ENCODE measurements at regions not wholly inside any gene's neighbourhood (a gene's known extent, or its start where the extent isn't known, plus 50 kb on each side); places are given as distances from the start of the nearest gene placed in this dataset.

DNA sequence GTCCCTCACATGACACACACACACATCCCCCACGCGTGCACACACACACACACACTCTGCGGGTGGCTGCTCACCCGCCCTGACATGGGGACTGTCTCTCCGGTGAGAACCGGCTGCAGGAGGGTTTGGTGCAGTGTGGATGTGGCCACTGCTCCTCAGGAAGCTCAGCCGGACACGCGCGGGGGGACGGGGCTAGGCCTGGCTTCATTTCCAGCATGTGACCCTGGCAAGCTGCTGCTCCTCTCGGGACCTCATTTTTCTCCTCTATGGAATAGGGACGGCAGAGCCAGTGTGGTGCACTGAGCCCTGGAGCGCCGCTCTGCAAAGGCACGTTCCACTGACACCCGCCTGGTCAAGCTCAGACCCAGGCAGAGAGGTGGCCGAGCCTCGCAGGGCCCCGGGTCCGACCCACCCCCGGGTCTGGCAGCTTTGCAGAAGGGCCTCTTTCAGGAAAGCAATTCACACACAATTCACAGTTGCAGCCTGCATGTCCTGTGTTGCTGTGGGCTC, 56.8 kb upstream of the SLCO4A1 start:
- Mint-ChIP-seq H3K36me3 (ENCODE audit: low read depth) (no peaks in the 10 kb centered on the region), H3K27ac (no peak overlapping the region), H3K4me1 (peaks cover 14% of the 10 kb centered on the region), H3K4me3 (no peak overlapping the region), H3K27me3 (ENCODE audit: low read depth) (peaks cover 42% of the 10 kb centered on the region), H3K9me3 (no peaks in the 10 kb centered on the region)
- TF ChIP-seq, protein P1, sequence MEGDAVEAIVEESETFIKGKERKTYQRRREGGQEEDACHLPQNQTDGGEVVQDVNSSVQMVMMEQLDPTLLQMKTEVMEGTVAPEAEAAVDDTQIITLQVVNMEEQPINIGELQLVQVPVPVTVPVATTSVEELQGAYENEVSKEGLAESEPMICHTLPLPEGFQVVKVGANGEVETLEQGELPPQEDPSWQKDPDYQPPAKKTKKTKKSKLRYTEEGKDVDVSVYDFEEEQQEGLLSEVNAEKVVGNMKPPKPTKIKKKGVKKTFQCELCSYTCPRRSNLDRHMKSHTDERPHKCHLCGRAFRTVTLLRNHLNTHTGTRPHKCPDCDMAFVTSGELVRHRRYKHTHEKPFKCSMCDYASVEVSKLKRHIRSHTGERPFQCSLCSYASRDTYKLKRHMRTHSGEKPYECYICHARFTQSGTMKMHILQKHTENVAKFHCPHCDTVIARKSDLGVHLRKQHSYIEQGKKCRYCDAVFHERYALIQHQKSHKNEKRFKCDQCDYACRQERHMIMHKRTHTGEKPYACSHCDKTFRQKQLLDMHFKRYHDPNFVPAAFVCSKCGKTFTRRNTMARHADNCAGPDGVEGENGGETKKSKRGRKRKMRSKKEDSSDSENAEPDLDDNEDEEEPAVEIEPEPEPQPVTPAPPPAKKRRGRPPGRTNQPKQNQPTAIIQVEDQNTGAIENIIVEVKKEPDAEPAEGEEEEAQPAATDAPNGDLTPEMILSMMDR (IDR thresholded peaks at IDR 0.05; ENCODE audit: unreplicated experiment in 3 of 3): no peak

DNA sequence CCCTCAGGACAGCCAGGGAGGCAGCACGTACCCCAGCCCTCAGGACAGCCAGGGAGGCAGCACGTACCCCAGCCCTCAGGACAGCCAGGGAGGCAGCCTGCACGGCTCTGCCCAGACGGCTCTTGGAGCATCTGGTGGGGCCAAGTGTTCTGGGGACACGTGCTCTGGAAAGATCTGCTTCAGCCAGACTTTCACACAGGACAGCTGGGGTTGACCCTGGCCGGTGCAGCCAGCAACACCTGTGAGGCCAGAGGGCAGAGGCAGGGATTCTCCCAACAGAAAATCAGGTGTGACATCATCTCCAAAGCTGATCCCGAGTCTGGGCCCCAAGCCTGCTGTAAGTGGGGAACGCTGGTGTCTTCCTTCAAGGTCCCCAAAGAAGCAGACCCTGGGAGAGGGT, 55.5 kb upstream of the SLCO4A1 start:
- TF ChIP-seq, protein P1 (IDR thresholded peaks at IDR 0.05; ENCODE audit: unreplicated experiment in 3 of 3): no peak
- H3K27ac Mint-ChIP-seq: no peak overlapping the region
- no peaks in the 10 kb centered on the region for H3K36me3 Mint-ChIP-seq (ENCODE audit: low read depth)
- no peaks in the 10 kb centered on the region for H3K9me3 Mint-ChIP-seq
- peaks cover 42% of the 10 kb centered on the region for H3K27me3 Mint-ChIP-seq (ENCODE audit: low read depth)
- H3K4me1 Mint-ChIP-seq: peaks cover 14% of the 10 kb centered on the region
- no peak overlapping the region for H3K4me3 Mint-ChIP-seq

DNA sequence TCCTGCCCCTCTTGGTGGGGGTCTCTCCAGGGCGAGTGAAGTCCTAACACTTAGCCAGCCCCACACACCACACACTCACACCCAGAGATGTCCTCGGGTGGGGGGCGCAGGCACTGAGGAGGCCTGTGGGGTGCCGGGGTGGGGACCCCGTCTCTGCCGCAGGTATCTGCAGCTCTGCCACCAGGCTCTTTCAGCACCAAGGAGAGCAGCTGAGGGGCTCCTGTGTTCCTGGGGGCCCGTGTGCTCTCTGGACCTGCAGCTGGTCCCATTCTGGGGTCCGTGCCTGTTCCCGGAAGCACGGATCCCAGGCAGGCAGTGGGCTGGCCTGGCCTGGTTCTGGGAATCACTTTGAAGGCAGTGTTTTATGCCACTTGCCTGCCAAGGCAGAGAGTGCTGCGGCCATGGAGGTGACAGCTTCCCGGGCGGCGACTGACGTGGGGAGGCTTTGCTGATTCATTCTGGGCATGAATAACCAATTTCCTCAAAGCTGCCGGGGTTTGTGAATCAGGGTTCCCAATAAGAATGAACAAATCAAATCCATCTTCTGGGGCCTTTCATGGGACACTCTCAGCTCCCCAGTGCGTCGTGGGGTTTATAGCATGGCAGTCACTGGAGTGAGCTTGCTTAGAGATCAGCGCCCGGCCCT, 54.4 kb upstream of the SLCO4A1 start:
- Mint-ChIP-seq H3K4me1 (peaks cover 12% of the 10 kb centered on the region), H3K9me3 (no peaks in the 10 kb centered on the region), H3K27me3 (ENCODE audit: low read depth) (peaks cover 44% of the 10 kb centered on the region), H3K27ac (no peak overlapping the region), H3K36me3 (ENCODE audit: low read depth) (peaks cover 4% of the 10 kb centered on the region), H3K4me3 (no peak overlapping the region)
- TF ChIP-seq, protein P1 (IDR thresholded peaks at IDR 0.05; ENCODE audit: unreplicated experiment in 3 of 3): no peak

DNA sequence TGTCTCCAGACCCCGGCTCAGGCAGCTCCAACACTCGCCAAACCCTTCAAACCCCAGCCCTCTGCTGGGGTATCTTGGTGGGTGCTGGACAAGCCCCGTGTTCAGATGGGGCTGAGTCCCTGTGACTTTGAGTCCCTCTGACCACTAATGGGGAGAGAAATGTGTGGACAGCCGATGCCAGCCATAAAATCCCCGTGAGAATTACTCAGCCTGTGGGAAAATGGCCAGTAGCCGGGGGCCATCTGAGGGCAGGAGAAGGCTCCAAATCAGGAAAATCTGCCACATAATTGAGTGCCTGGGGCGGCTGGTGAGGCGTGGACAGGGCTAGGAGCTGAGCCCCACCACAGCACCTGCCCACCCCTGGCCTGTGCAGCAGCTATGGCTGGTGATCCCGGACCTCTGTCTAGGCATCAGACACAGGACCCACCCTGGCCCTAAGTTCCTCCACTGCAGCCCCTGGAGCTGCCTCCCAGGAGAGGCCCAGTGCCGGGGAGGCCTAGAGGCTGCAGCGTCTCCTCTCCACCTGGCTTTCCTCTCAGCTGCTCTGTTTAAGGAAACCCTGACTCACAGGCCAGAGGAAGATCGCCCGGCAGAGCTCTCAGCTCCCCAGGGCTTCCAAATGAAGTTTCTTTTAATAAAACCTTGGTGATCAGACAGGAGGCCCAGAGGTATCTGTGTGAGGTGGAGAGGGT, 53.7 kb upstream of the SLCO4A1 start:
- Mint-ChIP-seq H3K36me3 (ENCODE audit: low read depth) (peaks cover 4% of the 10 kb centered on the region), H3K9me3 (no peaks in the 10 kb centered on the region), H3K4me3 (no peak overlapping the region), H3K27me3 (ENCODE audit: low read depth) (peaks cover 41% of the 10 kb centered on the region), H3K4me1 (peaks cover 6% of the 10 kb centered on the region), H3K27ac (no peak overlapping the region)
- TF ChIP-seq, protein P1 (IDR thresholded peaks at IDR 0.05; ENCODE audit: unreplicated experiment in 3 of 3): no peak

DNA sequence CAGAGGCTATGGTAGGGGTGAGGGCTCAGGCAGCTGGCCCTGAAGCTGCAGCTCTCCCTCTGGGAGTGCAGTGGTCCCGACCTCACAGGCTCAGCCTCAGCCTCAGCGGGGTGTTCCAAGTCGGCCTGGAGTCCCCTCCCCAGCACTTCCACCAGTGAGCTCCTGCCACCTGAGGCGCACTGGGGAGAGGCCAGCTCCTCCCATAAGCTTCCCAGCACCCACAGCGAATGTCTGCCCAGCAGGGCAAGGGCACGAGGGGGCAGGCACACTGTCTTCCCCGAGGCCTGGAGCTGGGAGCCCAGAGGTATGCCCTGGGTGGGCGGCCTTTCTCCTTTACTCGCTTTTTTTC, 53.2 kb upstream of the SLCO4A1 start:
- Mint-ChIP-seq H3K4me3 (no peak overlapping the region), H3K27me3 (ENCODE audit: low read depth) (peaks cover 44% of the 10 kb centered on the region), H3K27ac (no peak overlapping the region), H3K36me3 (ENCODE audit: low read depth) (peaks cover 4% of the 10 kb centered on the region), H3K4me1 (peaks cover 6% of the 10 kb centered on the region), H3K9me3 (no peaks in the 10 kb centered on the region)
- TF ChIP-seq, protein P1 (IDR thresholded peaks at IDR 0.05; ENCODE audit: unreplicated experiment in 3 of 3): no peak

DNA sequence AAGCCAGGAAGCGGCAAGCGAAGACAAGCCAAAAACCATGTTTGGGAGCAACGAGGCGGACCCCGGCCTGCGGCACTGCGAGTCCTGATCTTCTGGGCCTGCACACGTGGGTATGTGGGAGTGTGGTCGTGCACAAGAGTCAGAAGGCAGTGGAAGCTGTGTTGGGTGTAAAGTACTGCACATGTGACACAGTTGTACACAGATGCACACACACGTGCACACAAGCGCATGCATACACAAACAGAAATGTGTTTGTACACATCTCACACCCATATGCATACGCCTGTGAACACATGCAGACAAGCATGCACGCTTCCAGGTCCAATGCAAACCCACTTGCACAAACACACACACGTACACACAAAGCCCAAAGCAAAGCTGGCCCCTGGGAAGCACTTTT, 52.6 kb upstream of the SLCO4A1 start:
- no peak overlapping the region for H3K27ac Mint-ChIP-seq
- H3K27me3 Mint-ChIP-seq (ENCODE audit: low read depth): peaks cover 41% of the 10 kb centered on the region
- H3K4me1 Mint-ChIP-seq: peaks cover 6% of the 10 kb centered on the region
- TF ChIP-seq, protein P1 (IDR thresholded peaks at IDR 0.05; ENCODE audit: unreplicated experiment in 3 of 3): no peak
- no peaks in the 10 kb centered on the region for H3K9me3 Mint-ChIP-seq
- H3K4me3 Mint-ChIP-seq: no peak overlapping the region
- H3K36me3 Mint-ChIP-seq (ENCODE audit: low read depth): peaks cover 4% of the 10 kb centered on the region

Measured in nephron (organoid).